Breast epithelium (tissue), 3 donors: ENCODE measurements at regions not wholly inside any gene's neighbourhood (a gene's known extent, or its start where the extent isn't known, plus 50 kb on each side); places are given as distances from the start of the nearest gene placed in this dataset.

Experiments used
- POLR2AphosphoS5 ChIP-seq, 3 donors: sonication (generic); formaldehyde crosslinking; IDR thresholded peaks; one replicate each; pipeline ENCODE4 v1.6.1; 2017; ENCODE audit warnings: antibody characterized with exemption in 3 of 3
- TF ChIP-seq, protein P1 (sequence below), 3 donors: fragments of 450-650 bp; IDR thresholded peaks; one replicate each; pipeline ENCODE4 v1.5.1; 2016 to 2017; ENCODE audit warnings: antibody characterized with exemption in 3 of 3, mild to moderate bottlenecking in 3 of 3, moderate library complexity in 3 of 3

DNA sequence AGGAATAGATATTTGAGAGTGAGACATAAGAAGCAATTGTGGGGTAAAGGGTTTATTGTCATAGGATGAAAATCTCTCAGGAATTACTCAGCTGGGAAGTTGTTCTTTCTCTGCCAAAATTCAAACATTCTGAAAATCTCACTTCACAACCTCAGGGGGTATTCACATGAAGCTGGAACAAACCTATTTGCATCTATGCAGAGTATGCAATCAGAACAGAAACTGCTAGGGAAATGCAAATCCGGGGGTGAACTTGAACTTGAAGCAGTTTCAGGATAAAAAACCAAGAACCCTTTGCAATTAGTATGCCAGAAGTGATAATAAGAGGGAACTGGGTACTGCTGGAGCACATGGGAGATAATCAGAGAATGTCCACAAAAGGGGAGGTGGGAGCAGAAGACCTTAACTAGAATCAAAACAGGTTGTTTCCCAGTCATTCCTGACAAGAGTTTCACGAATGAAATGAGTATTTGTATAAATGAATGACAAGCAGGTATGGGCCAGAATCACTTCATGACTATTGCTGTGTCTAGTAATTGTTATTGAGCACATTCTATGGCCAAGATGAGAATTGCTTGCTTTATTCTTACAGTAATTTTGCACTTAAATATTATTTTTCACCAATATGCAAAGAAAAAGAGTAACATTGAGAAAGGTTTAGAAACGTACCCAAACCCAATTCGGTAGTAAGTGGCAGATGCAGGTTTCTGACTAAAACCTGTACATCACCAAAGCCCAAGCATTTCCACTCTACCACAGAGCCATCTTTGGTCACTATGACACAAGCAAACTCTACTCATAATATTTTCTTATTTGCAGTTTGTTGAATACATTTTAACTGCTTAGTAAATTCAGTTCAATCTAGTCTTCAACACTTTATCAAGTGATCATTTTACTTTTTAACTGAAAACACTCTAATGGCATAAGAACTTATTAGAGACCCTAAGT, 61.8 kb upstream of the UBASH3B start:
- TF ChIP-seq, protein P1, sequence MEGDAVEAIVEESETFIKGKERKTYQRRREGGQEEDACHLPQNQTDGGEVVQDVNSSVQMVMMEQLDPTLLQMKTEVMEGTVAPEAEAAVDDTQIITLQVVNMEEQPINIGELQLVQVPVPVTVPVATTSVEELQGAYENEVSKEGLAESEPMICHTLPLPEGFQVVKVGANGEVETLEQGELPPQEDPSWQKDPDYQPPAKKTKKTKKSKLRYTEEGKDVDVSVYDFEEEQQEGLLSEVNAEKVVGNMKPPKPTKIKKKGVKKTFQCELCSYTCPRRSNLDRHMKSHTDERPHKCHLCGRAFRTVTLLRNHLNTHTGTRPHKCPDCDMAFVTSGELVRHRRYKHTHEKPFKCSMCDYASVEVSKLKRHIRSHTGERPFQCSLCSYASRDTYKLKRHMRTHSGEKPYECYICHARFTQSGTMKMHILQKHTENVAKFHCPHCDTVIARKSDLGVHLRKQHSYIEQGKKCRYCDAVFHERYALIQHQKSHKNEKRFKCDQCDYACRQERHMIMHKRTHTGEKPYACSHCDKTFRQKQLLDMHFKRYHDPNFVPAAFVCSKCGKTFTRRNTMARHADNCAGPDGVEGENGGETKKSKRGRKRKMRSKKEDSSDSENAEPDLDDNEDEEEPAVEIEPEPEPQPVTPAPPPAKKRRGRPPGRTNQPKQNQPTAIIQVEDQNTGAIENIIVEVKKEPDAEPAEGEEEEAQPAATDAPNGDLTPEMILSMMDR (IDR thresholded peaks at IDR 0.05): no peak
- TF ChIP-seq POLR2AphosphoS5 (IDR thresholded peaks at IDR 0.05): no peak
